Pancreas (tissue), 10 donors: ENCODE measurements at regions not wholly inside any gene's neighbourhood (a gene's known extent, or its start where the extent isn't known, plus 50 kb on each side); places are given as distances from the start of the nearest gene placed in this dataset.

Experiments
- ATAC-seq, 4 donors: fragments of 200-7000 bp; cut with Tn5 transposase; one replicate each; pipeline versions ENCODE4 v1.8.0 to v1.9.1; 2020; ENCODE audit warnings: mild to moderate bottlenecking in 4 of 4, moderate library complexity in 4 of 4
- DNase-seq, 6 donors: peaks; one replicate each; pipeline ENCODE4 v3.0.0-alpha.2; 2020
- FAIRE-seq: peaks from 2 replicates; lab custom pipeline; 2012; peaks lifted over from hg19 to GRCh38; lab: Jason Lieb, UNC
- H3K27ac ChIP-seq, 4 donors: fragments of 200-600 bp; sonication (generic); 1 replicate in 3 of 4; 2 replicates in 1 of 4; pipeline versions ENCODE4 v1.5.0 to v1.8.0; 2020
- H3K27me3 ChIP-seq, 4 donors: fragments of 200-600 bp; one replicate each; pipeline ENCODE4 v1.8.0; 2021
- H3K36me3 ChIP-seq, 3 donors: fragments of 200-600 bp; sonication (generic) in 1 of 3; one replicate each; pipeline versions ENCODE4 v1.5.0 to v1.8.0; 2020 to 2021
- H3K4me1 ChIP-seq, 3 donors: fragments of 200-600 bp; one replicate each; pipeline ENCODE4 v1.8.0; 2021
- H3K4me3 ChIP-seq, 4 donors: fragments of 200-600 bp; sonication (generic) in 2 of 4; one replicate each; pipeline versions ENCODE4 v1.5.0 to v1.8.0; 2020 to 2021
- H3K9me3 ChIP-seq, 4 donors: fragments of 200-600 bp; one replicate each; pipeline ENCODE4 v1.8.0; 2021
- WGBS, 2 donors: extraction: QIAGEN DNeasy Blood & Tissue Kit; methylation state at CpG; one replicate each; pipeline ENCODE4 v1.1.7; 2013; 5-methylcytosine and 5-hydroxymethylcytosine counted together
- intact Hi-C, 3 donors: fragments of 100-400 bp; cut with DNase I; formaldehyde crosslinking; loops; one replicate each; pipeline versions ENCODE4 v1.11.1 to v1.14.2; 2022
- TF ChIP-seq, protein P1 (sequence below), 4 donors: fragments of 200-600 bp; sonication (generic) in 3 of 4; IDR thresholded peaks; one replicate each; pipeline versions ENCODE4 v1.5.0 to v1.8.0; 2021; ENCODE audit warnings: antibody characterized with exemption in 4 of 4
- donor health status: healthy with polysubstance abuse.
- donor health status: DM: no; HTN: no; CAD: no; lungs with moderate emphysema.
- donor health status: DM: no; HTN: no; CAD: no.
- donor health status: control.
- donor health status: control.
- donor health status: Bipolar disorder and iron deficiency.
- donor health status: DM: yes; HTN: yes; CAD: no.
- donor health status: DM: no; HTN: no; CAD: no.
- donor health status: DM: no; HTN: no; CAD: no.
- donor health status: DM: yes; HTN: yes; CAD: no.

DNA sequence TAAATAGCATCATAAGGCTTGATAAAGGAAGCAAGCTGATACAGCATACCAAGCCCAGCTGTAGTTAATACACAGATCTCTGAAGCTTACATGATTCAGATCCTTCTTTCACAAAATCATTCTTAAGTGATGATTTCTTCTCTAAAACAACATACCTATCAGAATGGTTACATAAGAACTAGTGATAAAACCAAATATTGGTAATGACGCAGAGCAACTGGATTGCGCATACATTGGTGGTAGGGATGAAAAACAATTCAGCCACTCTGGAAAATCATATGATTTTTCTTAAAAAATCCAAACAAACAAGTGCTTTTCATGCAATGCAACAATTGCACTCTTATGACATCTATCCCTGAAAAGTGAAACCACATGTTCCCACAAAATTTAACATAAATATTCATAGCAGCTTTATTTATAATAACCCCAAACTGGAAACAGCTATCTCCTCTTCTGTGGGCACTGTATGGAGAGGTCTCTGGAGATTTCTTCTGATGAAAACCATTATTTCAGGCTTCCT is 153.6 kb upstream of the DSEL start:
- DNase-seq (no peak), ATAC-seq (no peak), FAIRE-seq (no peak)
- Histone ChIP-seq H3K27ac (no peak overlapping the region), H3K4me3 (peak overlapping the region in 1 of 4 donors; percentile 1), H3K9me3 (no peaks in the 10 kb centered on the region), H3K36me3 (no peaks in the 10 kb centered on the region), H3K4me1 (no peaks in the 10 kb centered on the region), H3K27me3 (no peaks in the 10 kb centered on the region)
- intact Hi-C loops = no loop called here
- 76 to 91% methylated on average over 2 of the region's 2 CpGs for WGBS, 2 donors
- TF ChIP-seq, protein P1, sequence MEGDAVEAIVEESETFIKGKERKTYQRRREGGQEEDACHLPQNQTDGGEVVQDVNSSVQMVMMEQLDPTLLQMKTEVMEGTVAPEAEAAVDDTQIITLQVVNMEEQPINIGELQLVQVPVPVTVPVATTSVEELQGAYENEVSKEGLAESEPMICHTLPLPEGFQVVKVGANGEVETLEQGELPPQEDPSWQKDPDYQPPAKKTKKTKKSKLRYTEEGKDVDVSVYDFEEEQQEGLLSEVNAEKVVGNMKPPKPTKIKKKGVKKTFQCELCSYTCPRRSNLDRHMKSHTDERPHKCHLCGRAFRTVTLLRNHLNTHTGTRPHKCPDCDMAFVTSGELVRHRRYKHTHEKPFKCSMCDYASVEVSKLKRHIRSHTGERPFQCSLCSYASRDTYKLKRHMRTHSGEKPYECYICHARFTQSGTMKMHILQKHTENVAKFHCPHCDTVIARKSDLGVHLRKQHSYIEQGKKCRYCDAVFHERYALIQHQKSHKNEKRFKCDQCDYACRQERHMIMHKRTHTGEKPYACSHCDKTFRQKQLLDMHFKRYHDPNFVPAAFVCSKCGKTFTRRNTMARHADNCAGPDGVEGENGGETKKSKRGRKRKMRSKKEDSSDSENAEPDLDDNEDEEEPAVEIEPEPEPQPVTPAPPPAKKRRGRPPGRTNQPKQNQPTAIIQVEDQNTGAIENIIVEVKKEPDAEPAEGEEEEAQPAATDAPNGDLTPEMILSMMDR (IDR thresholded peaks at IDR 0.05) = no peak

DNA sequence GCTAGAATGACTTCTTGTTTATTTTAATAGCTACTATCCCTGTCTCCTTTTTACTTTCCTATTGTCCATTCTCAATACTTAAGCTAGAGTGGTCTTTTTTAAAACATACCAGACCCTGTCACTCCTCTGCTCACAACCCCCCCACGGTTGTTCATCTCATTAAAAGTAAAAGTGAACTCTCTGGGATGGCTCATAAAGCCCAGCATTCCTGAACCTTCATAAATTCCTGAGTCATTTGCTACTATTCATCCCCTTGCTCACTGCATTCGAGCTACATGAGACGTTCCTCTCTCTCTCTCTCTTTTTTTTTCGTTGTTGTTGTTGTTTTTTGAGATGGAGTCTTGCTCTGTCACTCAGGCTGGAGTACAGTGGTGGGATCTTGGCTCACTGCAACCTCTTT is 148.7 kb upstream of the DSEL start:
- Histone ChIP-seq H3K27ac (no peak overlapping the region), H3K4me1 (no peaks in the 10 kb centered on the region), H3K36me3 (no peaks in the 10 kb centered on the region), H3K4me3 (no peak overlapping the region), H3K27me3 (no peaks in the 10 kb centered on the region), H3K9me3 (no peaks in the 10 kb centered on the region)
- intact Hi-C loops = no loop called here
- 40 to 43% methylated on average over 4 of the region's 4 CpGs for WGBS, 2 donors
- ATAC-seq (no peak), DNase-seq (no peak), FAIRE-seq (no peak)
- TF ChIP-seq, protein P1 (IDR thresholded peaks at IDR 0.05) = no peak

- no peaks in the 10 kb centered on the region for H3K9me3 ChIP-seq
- H3K36me3 ChIP-seq = no peaks in the 10 kb centered on the region
- TF ChIP-seq, protein P1 (IDR thresholded peaks at IDR 0.05) = no peak
- FAIRE-seq (no peak), ATAC-seq (no peak), DNase-seq (no peak)
- no peak overlapping the region for H3K4me3 ChIP-seq
- intact Hi-C loops = no loop called here
- H3K4me1 ChIP-seq = no peaks in the 10 kb centered on the region
- no peaks in the 10 kb centered on the region for H3K27me3 ChIP-seq
- no peak overlapping the region for H3K27ac ChIP-seq
Measured at GRCh38 chr18:67662996-67663395, 146.5 kb upstream of the DSEL start.

GRCh38 chr18:67661555-67661954 is 145.0 kb upstream of the DSEL start:
- DNase-seq (no peak), ATAC-seq (no peak), FAIRE-seq (no peak)
- WGBS, 2 donors = 57 to 78% methylated on average over 2 of the region's 2 CpGs
- H3K4me3 ChIP-seq = no peak overlapping the region
- no peaks in the 10 kb centered on the region for H3K4me1 ChIP-seq
- no peaks in the 10 kb centered on the region for H3K9me3 ChIP-seq
- H3K36me3 ChIP-seq = no peaks in the 10 kb centered on the region
- no peak overlapping the region for H3K27ac ChIP-seq
- intact Hi-C loops = no loop called here
- H3K27me3 ChIP-seq = no peaks in the 10 kb centered on the region
- TF ChIP-seq, protein P1 (IDR thresholded peaks at IDR 0.05) = no peak

GRCh38 chr18:67654101-67654500 is 137.6 kb upstream of the DSEL start:
- no peaks in the 10 kb centered on the region for H3K9me3 ChIP-seq
- no peak overlapping the region for H3K4me3 ChIP-seq
- no peak overlapping the region for H3K27ac ChIP-seq
- ATAC-seq = no peak
- intact Hi-C loops = no loop called here
- no peaks in the 10 kb centered on the region for H3K4me1 ChIP-seq
- 67 to 83% methylated on average over 4 of the region's 4 CpGs for WGBS, 2 donors
- H3K36me3 ChIP-seq = no peaks in the 10 kb centered on the region
- TF ChIP-seq, protein P1 (IDR thresholded peaks at IDR 0.05) = no peak
- DNase-seq = no peak
- no peaks in the 10 kb centered on the region for H3K27me3 ChIP-seq
- no peak for FAIRE-seq
